ENCODE measurements at regions not wholly inside any gene's neighbourhood (a gene's known extent, or its start where the extent isn't known, plus 50 kb on each side); places are given as distances from the start of the nearest gene placed in this dataset.
"Not testable (repeated sequence)": the region's sequence is repeated elsewhere in the genome, so short reads cannot be mapped to it uniquely, and the experiment has no call there.

- 70 to 88% methylated on average over 5 to 6 of the region's 8 CpGs for WGBS, 2 donors
- intact Hi-C loops (cut with DNase I); H3K36me3 ChIP-seq; H3K27ac ChIP-seq; DNase-seq; H3K27me3 ChIP-seq; H3K4me1 ChIP-seq; H3K9me3 ChIP-seq; H3K4me3 ChIP-seq (replicated peaks in 1 of 3): not testable (repeated sequence)
These were observed 914.7 kb downstream of the FOXD4L5 start for GRCh38 chr9:64370344-64370743.

- H3K9me3 ChIP-seq; H3K36me3 ChIP-seq; H3K27ac ChIP-seq; H3K4me1 ChIP-seq; H3K4me3 ChIP-seq (replicated peaks in 1 of 3); intact Hi-C loops (cut with DNase I); H3K27me3 ChIP-seq: not testable (repeated sequence)
- DNase-seq: peak in 1 of 2 donors; percentile 16
- no CpG with 5 or more reads among the region's 31 CpGs for WGBS, 2 donors
These were observed 915.4 kb downstream of the FOXD4L5 start for GRCh38 chr9:64369644-64370043.

GRCh38 chr9:64369114-64369513, 915.9 kb downstream of the FOXD4L5 start:
- H3K27ac ChIP-seq; H3K36me3 ChIP-seq; H3K9me3 ChIP-seq; intact Hi-C loops (cut with DNase I); H3K4me1 ChIP-seq; H3K4me3 ChIP-seq (replicated peaks in 1 of 3); H3K27me3 ChIP-seq: not testable (repeated sequence)
- TF ChIP-seq CTCF (IDR thresholded peaks at IDR 0.05): peak in 4 of 6 experiments; percentile 11 to 47 (median 37)
- peak; percentile 87 to 91 for DNase-seq
- WGBS, 2 donors: no CpG with 5 or more reads among the region's 44 CpGs

- intact Hi-C loops (cut with DNase I); H3K27ac ChIP-seq; H3K36me3 ChIP-seq; DNase-seq; H3K4me3 ChIP-seq (replicated peaks in 1 of 3); H3K9me3 ChIP-seq; H3K27me3 ChIP-seq; H3K4me1 ChIP-seq: not testable (repeated sequence)
- no CpG with 5 or more reads among the region's 16 CpGs for WGBS, 2 donors
These were observed 916.4 kb downstream of the FOXD4L5 start for GRCh38 chr9:64368644-64368942.

- peak; percentile 16 to 43 for DNase-seq
- H3K4me1 ChIP-seq: not testable (repeated sequence)
These were observed 917.0 kb downstream of the FOXD4L5 start for GRCh38 chr9:64367826-64368643.

More at GRCh38 chr9:64367826-64368643, 917.0 kb downstream of the FOXD4L5 start:
- H3K27me3 ChIP-seq; H3K27ac ChIP-seq; H3K4me3 ChIP-seq (replicated peaks in 1 of 3); intact Hi-C loops (cut with DNase I); H3K9me3 ChIP-seq; H3K36me3 ChIP-seq: not testable (repeated sequence)
- no CpG with 5 or more reads among the region's 47 CpGs for WGBS, 2 donors

Data from thyroid gland (tissue), 4 donors.